ENCODE measurements at regions not wholly inside any gene's neighbourhood (a gene's known extent, or its start where the extent isn't known, plus 50 kb on each side); places are given as distances from the start of the nearest gene placed in this dataset.

GRCh38 chr4:82047731-82048130 is 326.1 kb downstream of the HNRNPD start:
- H3K9me3 ChIP-seq (ENCODE audit: control insufficient read depth, insufficient read depth, low read depth, low read length): no peaks in the 10 kb centered on the region
- ChIA-PET CTCF (no interaction called here), POLR2A (no interaction called here)
- no TSS peak for BruUV-seq (replicated peaks)
- H3K27me3 ChIP-seq (ENCODE audit: control insufficient read depth, insufficient read depth, low read length): peaks cover 9% of the 10 kb centered on the region
- TF ChIP-seq REST (IDR thresholded peaks at IDR 0.05; ENCODE audit: insufficient read depth in 1 of 2, low read depth in 2 of 2, low read length in 1 of 2) (no peak), TCF7L2 (IDR thresholded peaks at IDR 0.05; ENCODE audit: low read depth, low read length) (no peak), SIN3A (IDR thresholded peaks at IDR 0.05; ENCODE audit: borderline replicate concordance, insufficient read depth, low read depth, low read length) (no peak), CTCF (IDR thresholded peaks at IDR 0.05) (no peak), POLR2AphosphoS5 (IDR thresholded peaks at IDR 0.05; ENCODE audit: low read depth, low read length) (no peak)
- no peak overlapping the region for H3K27ac ChIP-seq (ENCODE audit: low read length)
- H3K4me3 ChIP-seq (ENCODE audit: low read depth in 2 of 2, low read length in 2 of 2): no peak overlapping the region
- intact Hi-C loops (cut with micrococcal nuclease; ENCODE audit: unreplicated experiment) (no loop called here), in situ Hi-C loops (cut with HindIII; ENCODE audit: low pct_unique_long_range_greater_than_20kb, low sequenced_read_pairs) (no loop called here)
- DNase-seq (ENCODE audit: low read depth, low spot score) (no peak), ATAC-seq (no peak)
- no peaks in the 10 kb centered on the region for H3K4me1 ChIP-seq (ENCODE audit: control insufficient read depth, insufficient read depth, low read length)
- H3K36me3 ChIP-seq (ENCODE audit: control insufficient read depth, insufficient read depth, low read length): no peaks in the 10 kb centered on the region

- no peaks in the 10 kb centered on the region for H3K36me3 ChIP-seq (ENCODE audit: control insufficient read depth, insufficient read depth, low read length)
- ChIA-PET CTCF (no interaction called here), POLR2A (no interaction called here)
- peaks cover 9% of the 10 kb centered on the region for H3K27me3 ChIP-seq (ENCODE audit: control insufficient read depth, insufficient read depth, low read length)
- TF ChIP-seq SIN3A (IDR thresholded peaks at IDR 0.05; ENCODE audit: borderline replicate concordance, insufficient read depth, low read depth, low read length) (no peak), REST (IDR thresholded peaks at IDR 0.05; ENCODE audit: insufficient read depth in 1 of 2, low read depth in 2 of 2, low read length in 1 of 2) (no peak), TCF7L2 (IDR thresholded peaks at IDR 0.05; ENCODE audit: low read depth, low read length) (no peak), CTCF (IDR thresholded peaks at IDR 0.05) (no peak)
- BruUV-seq (replicated peaks): no TSS peak
- in situ Hi-C loops (cut with HindIII; ENCODE audit: low pct_unique_long_range_greater_than_20kb, low sequenced_read_pairs): no loop called here
- H3K4me1 ChIP-seq (ENCODE audit: control insufficient read depth, insufficient read depth, low read length): no peaks in the 10 kb centered on the region
- DNase-seq (ENCODE audit: low read depth, low spot score) (no peak), ATAC-seq (no peak)
- H3K9me3 ChIP-seq (ENCODE audit: control insufficient read depth, insufficient read depth, low read depth, low read length): no peaks in the 10 kb centered on the region
- H3K4me3 ChIP-seq (ENCODE audit: low read depth in 2 of 2, low read length in 2 of 2): no peak overlapping the region
- no peak overlapping the region for H3K27ac ChIP-seq (ENCODE audit: low read length)
- intact Hi-C loops (cut with micrococcal nuclease; ENCODE audit: unreplicated experiment): no loop called here
Observed at GRCh38 chr4:82046796-82047195, 327.0 kb downstream of the HNRNPD start.

All from Panc1 (cell line).